ENCODE measurements at regions not wholly inside any gene's neighbourhood (a gene's known extent, or its start where the extent isn't known, plus 50 kb on each side); places are given as distances from the start of the nearest gene placed in this dataset.

- H3K27me3 ChIP-seq (ENCODE audit: control insufficient read depth in 1 of 2, insufficient read depth in 2 of 2, low read length in 2 of 2) = no peaks in the 10 kb centered on the region
- no peak overlapping the region for H3K9ac ChIP-seq (ENCODE audit: low read length)
- no peaks in the 10 kb centered on the region for H3K36me3 ChIP-seq (ENCODE audit: insufficient read depth, low read length)
- no peaks in the 10 kb centered on the region for H3K4me1 ChIP-seq (ENCODE audit: insufficient read depth, low read length)
- no peak overlapping the region for H3K4me3 ChIP-seq (ENCODE audit: low read depth in 1 of 2, low read length in 2 of 2)
- no peaks in the 10 kb centered on the region for H3K9me3 ChIP-seq (ENCODE audit: low read length)
- H3K27ac ChIP-seq (ENCODE audit: low read depth, low read length) = no peak overlapping the region
These were observed 712.7 kb downstream of the UQCRFS1 start for GRCh38 chr19:28500296-28500695.

DNA sequence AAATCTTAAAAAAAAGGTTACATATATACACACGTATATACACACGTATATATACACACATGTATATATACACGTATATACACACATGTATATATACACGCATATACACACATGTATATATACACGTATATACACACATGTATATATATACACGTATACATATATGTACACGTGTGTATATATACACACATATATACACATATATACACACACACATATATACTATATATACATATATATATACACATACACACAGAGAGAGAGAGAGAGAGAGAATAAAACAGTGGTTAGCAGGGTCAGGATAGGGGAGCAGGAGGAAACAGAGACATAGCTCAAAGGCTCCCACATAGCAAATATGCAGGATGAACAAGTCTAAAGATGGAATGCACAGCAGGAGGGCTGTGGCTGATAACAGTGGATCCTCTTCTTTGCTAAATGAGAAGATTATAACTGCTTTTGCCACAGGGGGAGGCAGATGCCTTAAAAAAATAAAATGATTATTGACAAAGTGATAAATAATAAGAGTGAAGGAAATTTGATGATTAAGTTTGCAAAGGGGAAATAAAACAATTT lies 714.5 kb downstream of the UQCRFS1 start:
- Histone ChIP-seq H3K4me3 (ENCODE audit: low read depth in 1 of 2, low read length in 2 of 2) (no peak overlapping the region), H3K4me1 (ENCODE audit: insufficient read depth, low read length) (no peaks in the 10 kb centered on the region), H3K27me3 (ENCODE audit: control insufficient read depth in 1 of 2, insufficient read depth in 2 of 2, low read length in 2 of 2) (no peaks in the 10 kb centered on the region), H3K27ac (ENCODE audit: low read depth, low read length) (no peak overlapping the region), H3K36me3 (ENCODE audit: insufficient read depth, low read length) (no peaks in the 10 kb centered on the region), H3K9ac (ENCODE audit: low read length) (no peak overlapping the region), H3K9me3 (ENCODE audit: low read length) (no peaks in the 10 kb centered on the region)

- no peaks in the 10 kb centered on the region for H3K9me3 ChIP-seq (ENCODE audit: low read length)
- H3K27ac ChIP-seq (ENCODE audit: low read depth, low read length) = no peak overlapping the region
- H3K27me3 ChIP-seq (ENCODE audit: control insufficient read depth in 1 of 2, insufficient read depth in 2 of 2, low read length in 2 of 2) = no peaks in the 10 kb centered on the region
- no peak overlapping the region for H3K4me3 ChIP-seq (ENCODE audit: low read depth in 1 of 2, low read length in 2 of 2)
- no peaks in the 10 kb centered on the region for H3K4me1 ChIP-seq (ENCODE audit: insufficient read depth, low read length)
- H3K36me3 ChIP-seq (ENCODE audit: insufficient read depth, low read length) = no peaks in the 10 kb centered on the region
- H3K9ac ChIP-seq (ENCODE audit: low read length) = no peak overlapping the region
These were observed 715.1 kb downstream of the UQCRFS1 start for GRCh38 chr19:28497887-28498286.

DNA sequence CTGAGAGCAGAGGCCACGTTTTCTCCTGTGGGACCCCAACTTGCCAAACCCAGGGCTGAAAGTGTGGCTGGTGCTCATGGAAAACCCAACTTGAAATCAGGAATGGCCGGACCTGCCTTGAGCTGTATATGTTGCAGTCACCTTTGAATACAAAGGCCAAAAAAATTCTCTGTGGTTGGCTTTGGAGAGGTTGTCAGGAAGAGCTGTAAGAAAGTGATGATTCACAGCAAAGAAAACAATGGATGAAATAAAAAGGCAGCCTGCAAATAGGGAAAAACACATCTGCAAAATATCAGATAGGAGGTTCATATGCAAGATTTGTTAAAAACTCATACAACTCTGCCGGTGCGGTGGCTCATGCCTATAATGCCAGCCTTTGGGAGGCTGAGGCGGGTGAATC lies 715.8 kb downstream of the UQCRFS1 start:
- Histone ChIP-seq H3K4me1 (ENCODE audit: insufficient read depth, low read length) (no peaks in the 10 kb centered on the region), H3K27ac (ENCODE audit: low read depth, low read length) (no peak overlapping the region), H3K27me3 (ENCODE audit: control insufficient read depth in 1 of 2, insufficient read depth in 2 of 2, low read length in 2 of 2) (no peaks in the 10 kb centered on the region), H3K9ac (ENCODE audit: low read length) (no peak overlapping the region), H3K9me3 (ENCODE audit: low read length) (no peaks in the 10 kb centered on the region), H3K36me3 (ENCODE audit: insufficient read depth, low read length) (no peaks in the 10 kb centered on the region), H3K4me3 (ENCODE audit: low read depth in 1 of 2, low read length in 2 of 2) (no peak overlapping the region)

DNA sequence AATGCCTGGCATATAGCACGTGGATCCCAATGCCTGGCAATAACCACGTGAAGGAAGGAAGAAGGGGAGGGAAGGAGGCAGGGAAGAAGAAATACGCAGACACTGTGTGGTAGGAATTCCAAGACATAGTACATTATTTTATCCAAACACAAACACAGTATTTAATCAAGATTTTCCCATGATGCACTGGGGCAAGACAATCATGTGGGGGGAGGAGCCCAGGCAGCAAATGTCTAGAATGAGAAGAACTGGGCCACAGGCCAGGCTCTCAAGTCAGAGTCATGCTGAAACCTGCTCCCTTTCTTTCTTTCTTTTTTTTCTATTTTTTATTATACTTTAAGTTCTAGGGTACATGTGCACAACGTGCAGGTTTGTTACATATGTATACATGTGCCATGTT lies 717.9 kb downstream of the UQCRFS1 start:
- Histone ChIP-seq H3K4me3 (ENCODE audit: low read depth in 1 of 2, low read length in 2 of 2) (no peak overlapping the region), H3K27me3 (ENCODE audit: control insufficient read depth in 1 of 2, insufficient read depth in 2 of 2, low read length in 2 of 2) (no peaks in the 10 kb centered on the region), H3K9me3 (ENCODE audit: low read length) (no peaks in the 10 kb centered on the region), H3K36me3 (ENCODE audit: insufficient read depth, low read length) (no peaks in the 10 kb centered on the region), H3K9ac (ENCODE audit: low read length) (no peak overlapping the region), H3K4me1 (ENCODE audit: insufficient read depth, low read length) (no peaks in the 10 kb centered on the region), H3K27ac (ENCODE audit: low read depth, low read length) (no peak overlapping the region)

GRCh38 chr19:28494461-28494860 lies 718.5 kb downstream of the UQCRFS1 start:
- no peak overlapping the region for H3K27ac ChIP-seq (ENCODE audit: low read depth, low read length)
- H3K9me3 ChIP-seq (ENCODE audit: low read length) = no peaks in the 10 kb centered on the region
- H3K9ac ChIP-seq (ENCODE audit: low read length) = no peak overlapping the region
- H3K4me3 ChIP-seq (ENCODE audit: low read depth in 1 of 2, low read length in 2 of 2) = no peak overlapping the region
- H3K36me3 ChIP-seq (ENCODE audit: insufficient read depth, low read length) = no peaks in the 10 kb centered on the region
- no peaks in the 10 kb centered on the region for H3K27me3 ChIP-seq (ENCODE audit: control insufficient read depth in 1 of 2, insufficient read depth in 2 of 2, low read length in 2 of 2)
- no peaks in the 10 kb centered on the region for H3K4me1 ChIP-seq (ENCODE audit: insufficient read depth, low read length)

GRCh38 chr19:28493884-28494283 lies 719.1 kb downstream of the UQCRFS1 start:
- no peak overlapping the region for H3K4me3 ChIP-seq (ENCODE audit: low read depth in 1 of 2, low read length in 2 of 2)
- H3K4me1 ChIP-seq (ENCODE audit: insufficient read depth, low read length) = no peaks in the 10 kb centered on the region
- no peaks in the 10 kb centered on the region for H3K36me3 ChIP-seq (ENCODE audit: insufficient read depth, low read length)
- no peak overlapping the region for H3K9ac ChIP-seq (ENCODE audit: low read length)
- H3K27ac ChIP-seq (ENCODE audit: low read depth, low read length) = no peak overlapping the region
- no peaks in the 10 kb centered on the region for H3K9me3 ChIP-seq (ENCODE audit: low read length)
- no peaks in the 10 kb centered on the region for H3K27me3 ChIP-seq (ENCODE audit: control insufficient read depth in 1 of 2, insufficient read depth in 2 of 2, low read length in 2 of 2)

DNA sequence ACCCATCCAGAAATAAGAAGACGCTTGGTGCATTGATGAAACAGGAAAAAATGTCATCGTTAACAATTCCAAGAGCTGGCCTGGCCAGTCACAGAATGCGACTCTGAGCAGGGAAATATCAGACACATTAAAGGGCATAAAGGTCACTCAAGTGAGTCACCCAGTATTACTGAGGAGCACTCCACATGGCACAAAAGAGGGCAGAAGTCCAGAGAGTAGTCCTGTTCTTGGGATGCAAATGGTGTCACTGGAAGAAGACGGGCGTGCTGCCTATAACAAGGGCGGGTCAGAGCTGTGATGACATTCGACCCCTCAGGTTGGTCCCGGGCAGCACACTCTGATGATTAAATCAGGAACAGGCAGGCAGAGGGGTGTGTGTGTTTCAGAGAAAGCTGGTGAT lies 720.3 kb downstream of the UQCRFS1 start:
- H3K27me3 ChIP-seq (ENCODE audit: control insufficient read depth in 1 of 2, insufficient read depth in 2 of 2, low read length in 2 of 2) = no peaks in the 10 kb centered on the region
- H3K9me3 ChIP-seq (ENCODE audit: low read length) = no peaks in the 10 kb centered on the region
- no peak overlapping the region for H3K4me3 ChIP-seq (ENCODE audit: low read depth in 1 of 2, low read length in 2 of 2)
- H3K27ac ChIP-seq (ENCODE audit: low read depth, low read length) = no peak overlapping the region
- no peak overlapping the region for H3K9ac ChIP-seq (ENCODE audit: low read length)
- no peaks in the 10 kb centered on the region for H3K36me3 ChIP-seq (ENCODE audit: insufficient read depth, low read length)
- H3K4me1 ChIP-seq (ENCODE audit: insufficient read depth, low read length) = no peaks in the 10 kb centered on the region

GRCh38 chr19:28492201-28492600 lies 720.8 kb downstream of the UQCRFS1 start:
- Histone ChIP-seq H3K27ac (ENCODE audit: low read depth, low read length) (no peak overlapping the region), H3K9ac (ENCODE audit: low read length) (no peak overlapping the region), H3K4me3 (ENCODE audit: low read depth in 1 of 2, low read length in 2 of 2) (no peak overlapping the region), H3K36me3 (ENCODE audit: insufficient read depth, low read length) (no peaks in the 10 kb centered on the region), H3K4me1 (ENCODE audit: insufficient read depth, low read length) (no peaks in the 10 kb centered on the region), H3K9me3 (ENCODE audit: low read length) (no peaks in the 10 kb centered on the region), H3K27me3 (ENCODE audit: control insufficient read depth in 1 of 2, insufficient read depth in 2 of 2, low read length in 2 of 2) (no peaks in the 10 kb centered on the region)

GRCh38 chr19:28489776-28490175 lies 723.2 kb downstream of the UQCRFS1 start:
- Histone ChIP-seq H3K4me3 (ENCODE audit: low read depth in 1 of 2, low read length in 2 of 2) (no peak overlapping the region), H3K9me3 (ENCODE audit: low read length) (no peaks in the 10 kb centered on the region)

DNA sequence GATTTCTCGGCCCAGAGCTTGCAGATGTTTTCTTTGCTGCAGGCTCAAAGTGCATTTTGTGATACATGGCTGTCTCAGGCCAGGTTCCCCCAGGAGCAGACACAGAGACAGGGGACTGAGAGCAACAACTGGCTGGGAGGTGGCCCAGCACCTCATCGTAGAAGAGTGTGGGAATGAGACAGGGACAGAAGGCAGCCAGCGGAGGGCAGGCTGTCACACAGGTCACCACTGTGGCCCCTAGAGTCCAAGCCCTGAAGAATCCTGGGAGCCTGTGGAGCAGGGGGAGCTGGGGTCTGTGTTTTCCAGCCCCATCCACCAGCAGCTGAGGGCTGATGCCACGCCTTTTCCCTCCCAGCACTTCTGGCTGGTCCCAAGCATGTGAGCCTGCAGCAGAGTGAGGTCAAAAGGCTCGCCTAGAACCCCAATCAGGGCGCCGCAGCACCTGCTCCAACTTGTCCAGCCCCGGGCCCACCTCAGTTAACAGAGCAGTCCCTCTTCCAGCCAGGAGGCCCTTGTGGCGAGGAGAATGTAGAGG lies 723.8 kb downstream of the UQCRFS1 start:
- Histone ChIP-seq H3K9me3 (ENCODE audit: low read length) (no peaks in the 10 kb centered on the region), H3K27ac (ENCODE audit: low read depth, low read length) (no peak overlapping the region), H3K4me3 (ENCODE audit: low read depth in 1 of 2, low read length in 2 of 2) (no peak overlapping the region), H3K36me3 (ENCODE audit: insufficient read depth, low read length) (no peaks in the 10 kb centered on the region), H3K9ac (ENCODE audit: low read length) (no peak overlapping the region), H3K4me1 (ENCODE audit: insufficient read depth, low read length) (no peaks in the 10 kb centered on the region), H3K27me3 (ENCODE audit: control insufficient read depth in 1 of 2, insufficient read depth in 2 of 2, low read length in 2 of 2) (no peaks in the 10 kb centered on the region)

More at GRCh38 chr19:28489776-28490175, 723.2 kb downstream of the UQCRFS1 start:
- H3K4me1 ChIP-seq (ENCODE audit: insufficient read depth, low read length) = no peaks in the 10 kb centered on the region
- H3K27ac ChIP-seq (ENCODE audit: low read depth, low read length) = no peak overlapping the region
- no peak overlapping the region for H3K9ac ChIP-seq (ENCODE audit: low read length)
- H3K27me3 ChIP-seq (ENCODE audit: control insufficient read depth in 1 of 2, insufficient read depth in 2 of 2, low read length in 2 of 2) = no peaks in the 10 kb centered on the region
- no peaks in the 10 kb centered on the region for H3K36me3 ChIP-seq (ENCODE audit: insufficient read depth, low read length)

- H3K27me3 ChIP-seq (ENCODE audit: control insufficient read depth in 1 of 2, insufficient read depth in 2 of 2, low read length in 2 of 2) = no peaks in the 10 kb centered on the region
- no peak overlapping the region for H3K27ac ChIP-seq (ENCODE audit: low read depth, low read length)
- no peak overlapping the region for H3K9ac ChIP-seq (ENCODE audit: low read length)
- no peak overlapping the region for H3K4me3 ChIP-seq (ENCODE audit: low read depth in 1 of 2, low read length in 2 of 2)
- H3K36me3 ChIP-seq (ENCODE audit: insufficient read depth, low read length) = no peaks in the 10 kb centered on the region
- H3K9me3 ChIP-seq (ENCODE audit: low read length) = no peaks in the 10 kb centered on the region
- no peaks in the 10 kb centered on the region for H3K4me1 ChIP-seq (ENCODE audit: insufficient read depth, low read length)
These were observed 725.0 kb downstream of the UQCRFS1 start for GRCh38 chr19:28487999-28488398.
